GM19395 (cell line): ENCODE measurements at regions not wholly inside any gene's neighbourhood (a gene's known extent, or its start where the extent isn't known, plus 50 kb on each side); places are given as distances from the start of the nearest gene placed in this dataset.

Experiments used
- ATAC-seq: cut with Tn5 transposase; IDR thresholded peaks from one replicate; pipeline ENCODE4 v1.9.1; 2021; ENCODE audit warnings: mild to moderate bottlenecking, moderate library complexity; ENCODE audit not compliant: unreplicated experiment

GRCh38 chr18:24726727-24727492 lies 266.5 kb downstream of the HRH4 start:
- ATAC-seq: peak; percentile 54

DNA sequence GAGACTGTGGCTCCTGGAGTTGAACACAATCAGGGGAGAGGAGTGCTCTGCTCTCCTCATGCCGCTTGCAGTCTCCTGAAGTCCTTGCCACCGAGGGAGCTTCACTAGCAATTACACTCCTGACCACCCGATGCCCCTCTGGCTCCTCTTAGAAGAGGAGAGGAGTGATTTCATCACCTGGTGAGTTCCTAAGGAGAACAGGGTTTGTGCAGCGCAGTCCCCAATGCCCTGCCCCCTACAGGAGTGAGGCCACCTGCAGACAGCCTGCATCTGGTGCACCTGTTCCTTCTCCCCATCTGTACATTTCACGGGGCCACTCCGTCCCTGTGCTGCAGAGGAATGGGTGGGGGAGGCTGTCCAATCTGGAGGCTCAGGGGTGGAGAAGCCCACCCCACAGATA lies 267.2 kb downstream of the HRH4 start:
- ATAC-seq: no peak

- ATAC-seq: no peak
Measured at GRCh38 chr18:24731158-24731557, 270.7 kb downstream of the HRH4 start.

DNA sequence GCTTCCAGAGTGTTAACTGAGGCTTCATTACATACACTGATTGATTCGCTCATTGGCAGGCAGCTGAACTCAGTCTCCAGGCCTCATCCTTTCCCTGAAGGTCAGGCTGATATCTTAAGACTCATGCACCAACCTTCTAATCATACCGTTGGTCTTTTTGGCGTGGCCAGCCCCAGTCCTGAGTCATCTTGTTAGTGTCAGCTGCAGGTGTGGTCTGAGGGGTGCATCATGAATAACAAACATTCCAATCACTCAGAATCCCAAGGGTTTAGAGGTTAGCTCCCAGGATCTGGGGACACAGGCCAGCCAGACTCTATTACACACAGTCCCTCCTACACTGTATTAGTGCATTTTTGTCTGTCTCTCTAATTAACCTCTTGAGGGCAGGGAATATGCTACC lies 271.5 kb downstream of the HRH4 start:
- ATAC-seq: no peak

DNA sequence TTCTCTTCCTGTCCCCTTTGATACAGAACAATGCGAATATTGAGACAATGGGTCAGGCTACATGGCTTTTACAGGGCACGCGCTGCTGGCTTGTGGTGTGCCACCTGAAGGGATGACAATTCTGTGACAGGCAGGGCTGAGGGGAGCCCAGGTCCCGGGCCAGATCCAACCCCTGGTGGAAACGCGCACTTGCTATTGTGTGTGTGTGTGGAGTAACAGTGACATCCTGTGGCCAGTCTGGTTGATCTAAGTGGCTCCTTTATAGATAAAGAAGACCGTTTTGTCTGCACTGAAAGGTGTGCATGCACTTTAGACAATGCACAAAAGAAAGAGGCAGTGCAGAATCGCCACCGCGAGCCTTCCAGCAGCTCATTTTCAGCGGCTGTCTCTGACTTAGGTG lies 273.6 kb downstream of the HRH4 start:
- no peak for ATAC-seq

- no peak for ATAC-seq
Measured at GRCh38 chr18:24735624-24736231, 275.3 kb downstream of the HRH4 start.

- ATAC-seq: no peak
Measured at GRCh38 chr18:24736662-24737330, 276.4 kb downstream of the HRH4 start.

- ATAC-seq: no peak
Measured at GRCh38 chr18:24740829-24741228, 280.4 kb downstream of the HRH4 start.

GRCh38 chr18:24741321-24741720 lies 280.9 kb downstream of the HRH4 start:
- ATAC-seq: no peak

GRCh38 chr18:24741965-24742724 lies 281.7 kb downstream of the HRH4 start:
- ATAC-seq: no peak

DNA sequence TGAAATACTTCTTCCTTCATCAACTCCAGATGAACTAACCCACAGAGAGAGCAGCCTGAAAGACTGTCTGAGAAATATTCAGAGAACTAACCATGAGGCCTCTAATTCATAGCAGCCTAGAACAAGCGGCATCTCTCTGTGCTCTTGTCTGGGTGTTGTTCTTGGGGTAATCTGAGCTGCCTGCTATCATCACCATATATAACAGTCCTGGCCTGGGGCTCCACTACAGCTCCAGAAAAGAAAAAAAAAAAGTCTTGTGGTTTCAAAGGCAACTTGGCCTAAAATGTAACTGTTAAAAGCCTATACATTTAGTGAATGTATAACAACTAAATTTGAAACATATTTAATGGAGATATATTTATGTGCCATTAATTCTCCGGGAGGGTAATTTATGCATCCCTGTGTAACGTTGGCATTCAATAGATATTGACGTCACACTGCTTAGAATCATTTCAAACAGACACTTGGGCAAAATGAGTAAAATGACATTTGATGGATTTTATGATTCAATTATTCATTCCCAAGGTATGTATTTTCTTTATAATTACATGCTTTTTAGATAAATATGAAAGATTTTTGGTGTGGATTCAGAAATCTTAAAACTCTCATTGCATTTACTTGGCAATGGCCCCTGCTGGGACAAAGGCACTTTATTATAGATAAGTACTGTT lies 294.3 kb downstream of the HRH4 start:
- no peak for ATAC-seq

- ATAC-seq: no peak
Measured at GRCh38 chr18:24756385-24756784, 295.9 kb downstream of the HRH4 start.

GRCh38 chr18:24757134-24757533 lies 296.7 kb downstream of the HRH4 start:
- no peak for ATAC-seq

DNA sequence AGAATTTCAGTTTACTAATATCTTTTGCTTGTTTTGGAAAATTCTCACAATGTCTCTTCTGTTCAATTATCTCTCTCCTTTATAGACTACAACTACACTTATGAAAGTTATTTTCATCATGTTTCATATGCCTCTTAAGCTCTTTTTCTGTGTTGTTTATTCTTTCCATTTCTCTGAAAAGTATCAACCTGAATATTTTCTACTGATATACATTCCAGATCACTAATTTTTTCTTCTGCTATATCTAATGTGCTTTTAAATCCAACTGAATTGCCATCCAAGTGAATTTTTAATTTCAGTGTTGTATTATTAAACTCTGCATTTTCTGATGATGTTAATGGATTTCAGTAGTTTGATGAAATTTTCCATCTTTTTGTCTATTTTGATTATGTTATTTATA lies 301.3 kb downstream of the HRH4 start:
- no peak for ATAC-seq

- no peak for ATAC-seq
Measured at GRCh38 chr18:24762511-24762910, 302.1 kb downstream of the HRH4 start.

DNA sequence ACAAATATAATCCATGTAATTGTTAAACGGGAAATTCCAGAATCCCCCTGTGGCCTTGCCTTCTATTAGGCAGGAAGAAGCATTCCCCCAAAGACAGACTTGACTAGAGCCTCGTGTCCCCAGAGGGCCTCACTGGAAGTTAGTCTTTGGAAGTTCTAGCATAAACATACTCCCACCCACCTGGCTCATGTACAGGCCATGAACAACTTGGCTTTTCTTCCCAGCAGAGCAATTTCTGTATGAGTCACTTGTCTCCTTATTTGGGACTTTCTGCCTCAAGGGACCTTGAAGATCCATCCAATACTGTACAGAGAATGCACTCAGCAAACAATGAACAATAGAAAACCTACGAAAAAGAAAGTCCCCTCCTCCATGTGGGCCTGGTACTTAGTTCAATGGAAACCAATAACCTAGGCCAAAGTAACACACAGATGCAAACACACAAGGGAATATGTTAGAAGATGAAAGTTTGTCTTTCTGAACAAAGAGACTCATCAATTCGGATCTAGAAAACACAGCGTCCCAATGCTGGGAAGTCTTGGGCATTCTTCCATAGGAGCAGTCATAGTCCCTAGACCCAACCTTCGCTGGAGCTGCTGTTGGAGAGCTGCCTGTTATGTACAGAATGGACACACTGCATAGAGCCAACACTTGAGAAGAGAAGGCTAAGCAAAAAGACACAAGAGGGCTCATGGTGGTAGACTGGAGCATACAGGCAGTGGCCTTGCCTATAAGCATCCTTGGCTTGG lies 303.5 kb downstream of the HRH4 start:
- ATAC-seq: no peak

DNA sequence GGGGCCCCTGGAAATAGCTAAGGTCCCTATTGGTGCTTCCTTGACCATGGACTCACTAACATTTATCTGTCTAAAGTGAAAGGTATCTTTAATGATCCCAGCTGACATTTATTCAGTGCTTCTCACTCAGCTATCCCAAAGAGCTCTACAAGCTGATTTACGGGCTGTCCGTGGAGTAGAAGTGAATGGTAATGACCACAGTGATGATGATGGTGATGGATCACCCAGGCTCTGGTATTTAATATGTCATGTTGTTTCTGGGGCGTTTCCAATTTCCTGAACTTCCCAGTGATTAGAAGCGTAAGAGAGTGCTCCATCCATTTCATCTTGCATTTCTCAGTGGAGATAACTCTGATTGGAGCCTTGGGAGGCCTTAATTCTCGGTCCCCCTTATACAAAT lies 304.3 kb downstream of the HRH4 start:
- no peak for ATAC-seq

DNA sequence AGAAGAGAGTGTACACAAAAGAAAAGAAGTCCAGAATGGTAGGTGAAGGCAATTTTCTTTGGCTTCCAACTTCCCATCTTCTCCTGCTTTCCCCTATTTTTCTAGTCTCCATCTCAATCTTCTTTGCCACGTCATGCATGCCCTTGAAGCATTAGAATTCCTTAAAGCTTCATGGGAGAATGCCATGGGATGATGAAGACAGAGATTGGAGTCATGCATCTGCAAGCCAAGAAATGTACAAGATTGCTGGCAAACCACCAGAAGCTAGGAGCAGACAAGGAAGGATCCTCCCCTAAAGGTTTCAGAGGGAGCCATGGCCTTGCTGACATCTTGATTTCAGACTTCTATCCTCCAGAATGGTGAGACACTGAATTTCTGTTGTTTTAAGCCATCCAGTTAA lies 305.9 kb downstream of the HRH4 start:
- no peak for ATAC-seq

- ATAC-seq: no peak
Measured at GRCh38 chr18:24770311-24771024, 310.0 kb downstream of the HRH4 start.

DNA sequence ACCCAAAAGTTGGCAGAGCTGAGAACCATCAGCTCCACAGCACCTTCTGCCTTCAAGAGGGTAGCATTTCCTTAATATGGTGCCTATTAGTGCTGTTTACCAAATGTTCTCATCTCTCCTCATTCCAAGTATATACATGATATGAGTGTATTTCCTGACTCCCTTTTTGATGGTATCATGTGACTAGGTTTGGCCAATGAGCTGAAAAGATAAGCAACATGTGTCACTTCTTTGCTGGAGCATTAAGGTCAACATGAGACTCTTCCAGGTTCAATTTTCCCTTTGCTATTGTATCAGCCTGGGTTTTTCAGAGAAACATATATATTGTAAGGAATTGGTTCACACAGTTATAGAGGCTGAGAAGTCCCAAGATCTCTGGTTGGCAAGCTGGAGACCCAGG lies 310.9 kb downstream of the HRH4 start:
- no peak for ATAC-seq
